GM12878 (cell line): ENCODE measurements at regions not wholly inside any gene's neighbourhood (a gene's known extent, or its start where the extent isn't known, plus 50 kb on each side); places are given as distances from the start of the nearest gene placed in this dataset.

ENCODE experiments used
- ATAC-seq: fragments of 200-7000 bp; cut with Tn5 transposase; 3 replicates; pipeline ENCODE4 v1.9.1; 2020; ENCODE audit warnings: mild to moderate bottlenecking, moderate library complexity
- BruUV-seq: library from RNA; stranded (reverse); fragments of 400-500 nt; replicated peaks from 2 replicates; lab custom pipeline; 2021; lab: Mats Ljungman, UMichigan
- CTCF ChIA-PET: fragments of 300-600 bp; sonication (Branson Sonifier 250); formaldehyde crosslinking; extraction: SDS; loops from one replicate; lab custom pipeline; 2021; ENCODE audit warnings: inconsistent platforms; lab: Yijun Ruan, JAX
- POLR2A ChIA-PET: fragments of 350-600 bp; formaldehyde crosslinking; extraction: SDS; loops from one replicate; lab custom pipeline; 2021; ENCODE audit warnings: inconsistent platforms; lab: Charles Lee
- RAD21 ChIA-PET: fragments of 300-600 bp; sonication (Branson Sonifier 250); formaldehyde crosslinking; loops from one replicate; lab custom pipeline; 2023; ENCODE audit warnings: antibody characterized with exemption; ENCODE audit not compliant: unreplicated experiment; lab: Charles Lee
- SMC1A ChIA-PET: fragments of 300-600 bp; sonication (Branson Sonifier 250); formaldehyde crosslinking; loops from one replicate; lab custom pipeline; 2023; ENCODE audit not compliant: unreplicated experiment, uncharacterized antibody; lab: Charles Lee
- DNase-seq: peaks from one replicate; pipeline ENCODE4 v3.0.0-alpha.2; 2011; ENCODE audit warnings: low read depth, low spot score
- FAIRE-seq: peaks from 3 replicates; lab custom pipeline; 2011; peaks lifted over from hg19 to GRCh38; lab: Jason Lieb, UNC
- H2AFZ ChIP-seq: 2 replicates; pipeline ENCODE4 v1.6.0; 2011; ENCODE audit warnings: low read depth, low read length, control low read depth; ENCODE audit not compliant: control insufficient read depth
- H3K27ac ChIP-seq: 2 replicates; pipeline ENCODE4 v1.5.1; 2011; ENCODE audit warnings: control low read depth; ENCODE audit not compliant: control insufficient read depth, insufficient read depth
- H3K27me3 ChIP-seq, 2 experiments: replicated peaks in 1 of 2; 2 replicates each; pipeline versions ENCODE4 v1.6.0 to v1.6.1; 2011; ENCODE audit warnings: low read length in 1 of 2; ENCODE audit not compliant: control insufficient read depth in 2 of 2, insufficient read depth in 2 of 2
- H3K36me3 ChIP-seq, 2 experiments: 2 replicates each; pipeline ENCODE4 v1.5.1; 2011; ENCODE audit warnings: low read length in 1 of 2; ENCODE audit not compliant: control insufficient read depth in 2 of 2, insufficient read depth in 2 of 2
- H3K4me1 ChIP-seq: 2 replicates; pipeline ENCODE4 v1.6.1; 2011; ENCODE audit warnings: mild to moderate bottlenecking, low read length, moderate library complexity, mixed read lengths; ENCODE audit not compliant: control insufficient read depth, insufficient read depth
- H3K4me2 ChIP-seq: 2 replicates; pipeline ENCODE4 v1.6.0; 2011; ENCODE audit warnings: control low read depth; ENCODE audit not compliant: control insufficient read depth, insufficient read depth
- H3K4me3 ChIP-seq: fragments of 200-600 bp; sonication (generic); 2 replicates; pipeline ENCODE4 v1.5.1; 2016
- H3K79me2 ChIP-seq: 2 replicates; pipeline ENCODE4 v1.6.0; 2011; ENCODE audit warnings: low read length; ENCODE audit not compliant: control insufficient read depth, insufficient read depth
- H3K9ac ChIP-seq: 2 replicates; pipeline ENCODE4 v1.8.0; 2011; ENCODE audit warnings: low read length, control low read depth, mixed read lengths; ENCODE audit not compliant: control insufficient read depth, insufficient read depth
- H3K9me3 ChIP-seq: replicated peaks from 3 replicates; pipeline ENCODE4 v1.5.1; 2011; ENCODE audit warnings: mild to moderate bottlenecking, low read length; ENCODE audit not compliant: control insufficient read depth, insufficient read depth
- H4K20me1 ChIP-seq: 2 replicates; pipeline ENCODE4 v1.6.0; 2011; ENCODE audit not compliant: control insufficient read depth, insufficient read depth
- ELK1 ChIP-seq: IDR thresholded peaks from 2 replicates; pipeline ENCODE4 v1.6.1; 2012; ENCODE audit warnings: low read depth, low read length, improper control_type of control experiment
- LARP7 ChIP-seq: fragments of 450-650 bp; IDR thresholded peaks from 2 replicates; pipeline ENCODE4 v1.6.1; 2017; ENCODE audit warnings: mild to moderate bottlenecking
- NR2C2 ChIP-seq: IDR thresholded peaks from 2 replicates; pipeline ENCODE4 v1.6.1; 2011; ENCODE audit warnings: borderline replicate concordance, low read depth; ENCODE audit not compliant: control insufficient read depth, insufficient read length
- ZBTB4 ChIP-seq: fragments of 450-650 bp; formaldehyde crosslinking; IDR thresholded peaks from 2 replicates; pipeline ENCODE4 v1.4.0; 2022; ENCODE audit warnings: mild to moderate bottlenecking, moderate library complexity
- in situ Hi-C: fragments of 300-500 bp; cut with MboI; formaldehyde crosslinking; loops from 9 replicates; pipeline ENCODE4 v1.14.3; 2018; ENCODE audit warnings: mixed read lengths
- intact Hi-C: fragments of 100-400 bp; cut with micrococcal nuclease; formaldehyde crosslinking; loops from one replicate; pipeline ENCODE4 v1.14.2; 2022; ENCODE audit not compliant: unreplicated experiment

- H3K4me2 ChIP-seq: no peak overlapping the region
- no peak for FAIRE-seq
- no peak overlapping the region for H3K4me3 ChIP-seq
- H3K79me2 ChIP-seq: no peaks in the 10 kb centered on the region
- H2AFZ ChIP-seq: no peak overlapping the region
- POLR2A ChIA-PET: no interaction called here
- no peak for ATAC-seq
- H3K36me3 ChIP-seq: no peaks in the 10 kb centered on the region
- H3K9me3 ChIP-seq: no peaks in the 10 kb centered on the region
- intact Hi-C loops (loop anchor here (5.0 kb wide), 1 partner anchor 95 kb away; no protein-coding TSS in a partner anchor), in situ Hi-C loops (no loop called here)
- H3K27ac ChIP-seq: no peak overlapping the region
- H4K20me1 ChIP-seq: no peaks in the 10 kb centered on the region
- CTCF ChIA-PET: interaction anchor here (1.4 kb wide), 1 partner anchor 15 kb away, joined by 3 read pairs; no protein-coding TSS in a partner anchor
- H3K9ac ChIP-seq: no peak overlapping the region
- RAD21 ChIA-PET: no interaction called here
- H3K4me1 ChIP-seq: no peaks in the 10 kb centered on the region
- H3K27me3 ChIP-seq: no peaks in the 10 kb centered on the region; a peak in 3 of 4 replicates
- no TSS peak for BruUV-seq
- no peak for TF ChIP-seq ZBTB4 (CRISPR knock-in tag)
- no peak for TF ChIP-seq LARP7
- TF ChIP-seq NR2C2: no peak
- no peak for TF ChIP-seq ELK1
- no peak for DNase-seq
- SMC1A ChIA-PET: no interaction called here
These were observed 124.5 kb upstream of the CSF3R start for GRCh38 chr1:36607263-36607651.
